ENCODE measurements at regions not wholly inside any gene's neighbourhood (a gene's known extent, or its start where the extent isn't known, plus 50 kb on each side); places are given as distances from the start of the nearest gene placed in this dataset.
"Not testable (repeated sequence)": the region's sequence is repeated elsewhere in the genome, so short reads cannot be mapped to it uniquely, and the experiment has no call there.

- ATAC-seq, result no peak
Observed at GRCh38 chr12:91273560-91273959, 90.9 kb upstream of the DCN start.

- ATAC-seq, result no peak
Observed at GRCh38 chr12:91272461-91273063, 89.9 kb upstream of the DCN start.

GRCh38 chr12:91271185-91271584 is 88.6 kb upstream of the DCN start:
- ATAC-seq, result no peak

- ATAC-seq, result no peak
Observed at GRCh38 chr12:91267039-91267438, 84.4 kb upstream of the DCN start.

GRCh38 chr12:91264178-91264577 is 81.6 kb upstream of the DCN start:
- no peak for ATAC-seq

- no peak for ATAC-seq
Observed at GRCh38 chr12:91261820-91262676, 79.4 kb upstream of the DCN start.

GRCh38 chr12:91256411-91256810 is 73.8 kb upstream of the DCN start:
- ATAC-seq, result no peak

- ATAC-seq, result no peak
Observed at GRCh38 chr12:91252341-91252740, 69.7 kb upstream of the DCN start.

- no peak for ATAC-seq
Observed at GRCh38 chr12:91250273-91250665, 67.7 kb upstream of the DCN start.

GRCh38 chr12:91249518-91250272 is 67.1 kb upstream of the DCN start:
- no peak for ATAC-seq

- ATAC-seq, result no peak
Observed at GRCh38 chr12:91249054-91249453, 66.4 kb upstream of the DCN start.

GRCh38 chr12:91243177-91243576 is 60.6 kb upstream of the DCN start:
- not testable (repeated sequence) for ATAC-seq

- ATAC-seq, result no peak
Observed at GRCh38 chr12:91241756-91242155, 59.1 kb upstream of the DCN start.

GRCh38 chr12:91240386-91241095 is 57.9 kb upstream of the DCN start:
- ATAC-seq, result no peak

- no peak for ATAC-seq
Observed at GRCh38 chr12:91239481-91239880, 56.9 kb upstream of the DCN start.
